K562 (cell line): ENCODE measurements at regions not wholly inside any gene's neighbourhood (a gene's known extent, or its start where the extent isn't known, plus 50 kb on each side); places are given as distances from the start of the nearest gene placed in this dataset.

Experiments
- EZH2 ChIP-seq: IDR thresholded peaks from 2 replicates; pipeline ENCODE4 v1.6.1; 2012; ENCODE audit warnings: low read depth, mild to moderate bottlenecking, inconsistent platforms, low read length, borderline replicate concordance
- FOXK2 ChIP-seq, 2 experiments: fragments of 450-650 bp; IDR thresholded peaks in 1 of 2; conservative IDR thresholded peaks in 1 of 2; 2 replicates each; pipeline ENCODE4 v1.6.1; 2016; ENCODE audit warnings: low read depth in 2 of 2, mild to moderate bottlenecking in 1 of 2
- PTBP1 ChIP-seq: fragments of 200-400 bp; formaldehyde crosslinking; IDR thresholded peaks from 2 replicates; pipeline ENCODE4 v1.6.1; 2017; ENCODE audit warnings: low read depth, low read length
- RBM15 ChIP-seq: fragments of 200-400 bp; formaldehyde crosslinking; IDR thresholded peaks from 2 replicates; pipeline ENCODE4 v1.6.1; 2018; ENCODE audit warnings: mild to moderate bottlenecking, low read length, moderate library complexity; ENCODE audit not compliant: insufficient read depth
- TAF1 ChIP-seq: IDR thresholded peaks from 2 replicates; pipeline ENCODE4 v1.6.1; 2011; ENCODE audit warnings: mild to moderate bottlenecking, low read length, moderate library complexity; ENCODE audit not compliant: insufficient read depth, control insufficient read depth, severe bottlenecking; ENCODE audit errors: extremely low read depth
- TF ChIP-seq, protein P1 (sequence below), 3 experiments: IDR thresholded peaks in 2 of 3; conservative IDR thresholded peaks in 1 of 3; 2 replicates each; pipeline ENCODE4 v1.5.1; 2011 to 2012; ENCODE audit warnings: low read length in 3 of 3, mild to moderate bottlenecking in 3 of 3, control low read depth in 2 of 3, improper control_type of control experiment in 1 of 3, inconsistent platforms in 1 of 3, low read depth in 1 of 3, mixed read lengths in 1 of 3, moderate library complexity in 1 of 3; ENCODE audit not compliant: insufficient read depth in 2 of 3
- TF ChIP-seq, protein P2 (sequence below): fragments of 150-350 bp; conservative IDR thresholded peaks from 2 replicates; pipeline ENCODE4 v1.6.1; 2014; ENCODE audit warnings: low read length
- TF ChIP-seq, protein P3 (sequence below): fragments of 450-650 bp; formaldehyde crosslinking; IDR thresholded peaks from 2 replicates; pipeline ENCODE4 v1.4.0; 2022; ENCODE audit warnings: missing genetic modification characterization
- TF ChIP-seq, protein P4 (sequence below): fragments of 250-450 bp; sonication (Bioruptor Pico); IDR thresholded peaks from 2 replicates; pipeline ENCODE4 v1.5.0; 2022; ENCODE audit warnings: mild to moderate bottlenecking

DNA sequence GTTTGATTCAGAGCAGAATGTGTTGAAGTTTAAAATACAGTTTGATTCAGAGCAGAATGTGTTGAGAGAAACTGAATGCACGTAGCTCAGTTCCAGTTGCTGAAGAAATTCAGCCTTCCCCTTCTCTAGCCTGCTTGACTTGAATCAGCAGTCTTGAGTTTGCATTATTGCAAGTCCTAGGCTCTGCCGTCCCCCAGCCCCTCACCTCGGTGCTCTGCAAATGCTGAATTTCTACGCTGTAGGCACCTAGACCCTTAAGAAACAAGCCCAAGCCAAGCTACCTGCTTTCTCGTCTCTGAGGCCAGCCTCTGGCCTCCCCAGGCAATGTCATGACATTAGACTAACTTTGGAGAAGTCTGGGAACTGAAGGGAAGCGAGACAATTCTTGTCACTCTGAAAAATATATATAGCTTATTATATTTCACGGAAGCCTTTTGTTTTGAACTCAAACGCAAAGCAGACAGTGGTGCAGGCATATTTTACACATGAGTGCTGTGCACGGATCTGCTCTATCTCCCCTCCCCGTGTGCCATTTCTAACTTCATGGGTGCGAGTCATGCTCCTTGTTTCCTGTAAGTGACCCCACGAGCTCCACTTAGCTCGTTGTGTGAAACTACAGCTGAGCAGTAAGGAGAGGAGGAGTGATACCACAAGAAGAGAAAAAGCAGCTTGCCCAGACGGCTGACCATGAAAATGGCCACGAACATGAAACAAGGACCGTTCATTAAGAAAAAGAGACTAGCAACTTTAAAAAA is 71.4 kb upstream of the DUSP22 start:
- TF ChIP-seq, protein P1, sequence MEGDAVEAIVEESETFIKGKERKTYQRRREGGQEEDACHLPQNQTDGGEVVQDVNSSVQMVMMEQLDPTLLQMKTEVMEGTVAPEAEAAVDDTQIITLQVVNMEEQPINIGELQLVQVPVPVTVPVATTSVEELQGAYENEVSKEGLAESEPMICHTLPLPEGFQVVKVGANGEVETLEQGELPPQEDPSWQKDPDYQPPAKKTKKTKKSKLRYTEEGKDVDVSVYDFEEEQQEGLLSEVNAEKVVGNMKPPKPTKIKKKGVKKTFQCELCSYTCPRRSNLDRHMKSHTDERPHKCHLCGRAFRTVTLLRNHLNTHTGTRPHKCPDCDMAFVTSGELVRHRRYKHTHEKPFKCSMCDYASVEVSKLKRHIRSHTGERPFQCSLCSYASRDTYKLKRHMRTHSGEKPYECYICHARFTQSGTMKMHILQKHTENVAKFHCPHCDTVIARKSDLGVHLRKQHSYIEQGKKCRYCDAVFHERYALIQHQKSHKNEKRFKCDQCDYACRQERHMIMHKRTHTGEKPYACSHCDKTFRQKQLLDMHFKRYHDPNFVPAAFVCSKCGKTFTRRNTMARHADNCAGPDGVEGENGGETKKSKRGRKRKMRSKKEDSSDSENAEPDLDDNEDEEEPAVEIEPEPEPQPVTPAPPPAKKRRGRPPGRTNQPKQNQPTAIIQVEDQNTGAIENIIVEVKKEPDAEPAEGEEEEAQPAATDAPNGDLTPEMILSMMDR (IDR thresholded peaks at IDR 0.05 in 2 of 3, conservative IDR thresholded peaks at IDR 0.05 in 1 of 3; ENCODE audit: insufficient read depth in 2 of 3, low read depth in 1 of 3, low read length in 3 of 3) = no peak
- no peak for TF ChIP-seq PTBP1
- TF ChIP-seq, protein P2, sequence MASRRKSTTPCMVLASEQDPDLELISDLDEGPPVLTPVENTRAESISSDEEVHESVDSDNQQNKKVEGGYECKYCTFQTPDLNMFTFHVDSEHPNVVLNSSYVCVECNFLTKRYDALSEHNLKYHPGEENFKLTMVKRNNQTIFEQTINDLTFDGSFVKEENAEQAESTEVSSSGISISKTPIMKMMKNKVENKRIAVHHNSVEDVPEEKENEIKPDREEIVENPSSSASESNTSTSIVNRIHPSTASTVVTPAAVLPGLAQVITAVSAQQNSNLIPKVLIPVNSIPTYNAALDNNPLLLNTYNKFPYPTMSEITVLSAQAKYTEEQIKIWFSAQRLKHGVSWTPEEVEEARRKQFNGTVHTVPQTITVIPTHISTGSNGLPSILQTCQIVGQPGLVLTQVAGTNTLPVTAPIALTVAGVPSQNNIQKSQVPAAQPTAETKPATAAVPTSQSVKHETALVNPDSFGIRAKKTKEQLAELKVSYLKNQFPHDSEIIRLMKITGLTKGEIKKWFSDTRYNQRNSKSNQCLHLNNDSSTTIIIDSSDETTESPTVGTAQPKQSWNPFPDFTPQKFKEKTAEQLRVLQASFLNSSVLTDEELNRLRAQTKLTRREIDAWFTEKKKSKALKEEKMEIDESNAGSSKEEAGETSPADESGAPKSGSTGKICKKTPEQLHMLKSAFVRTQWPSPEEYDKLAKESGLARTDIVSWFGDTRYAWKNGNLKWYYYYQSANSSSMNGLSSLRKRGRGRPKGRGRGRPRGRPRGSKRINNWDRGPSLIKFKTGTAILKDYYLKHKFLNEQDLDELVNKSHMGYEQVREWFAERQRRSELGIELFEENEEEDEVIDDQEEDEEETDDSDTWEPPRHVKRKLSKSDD = no peak
- TF ChIP-seq, protein P3, sequence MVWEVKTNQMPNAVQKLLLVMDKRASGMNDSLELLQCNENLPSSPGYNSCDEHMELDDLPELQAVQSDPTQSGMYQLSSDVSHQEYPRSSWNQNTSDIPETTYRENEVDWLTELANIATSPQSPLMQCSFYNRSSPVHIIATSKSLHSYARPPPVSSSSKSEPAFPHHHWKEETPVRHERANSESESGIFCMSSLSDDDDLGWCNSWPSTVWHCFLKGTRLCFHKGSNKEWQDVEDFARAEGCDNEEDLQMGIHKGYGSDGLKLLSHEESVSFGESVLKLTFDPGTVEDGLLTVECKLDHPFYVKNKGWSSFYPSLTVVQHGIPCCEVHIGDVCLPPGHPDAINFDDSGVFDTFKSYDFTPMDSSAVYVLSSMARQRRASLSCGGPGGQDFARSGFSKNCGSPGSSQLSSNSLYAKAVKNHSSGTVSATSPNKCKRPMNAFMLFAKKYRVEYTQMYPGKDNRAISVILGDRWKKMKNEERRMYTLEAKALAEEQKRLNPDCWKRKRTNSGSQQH (CRISPR knock-in tag) = no peak
- TF ChIP-seq RBM15 = no peak
- TF ChIP-seq EZH2 = no peak
- TF ChIP-seq, protein P4, sequence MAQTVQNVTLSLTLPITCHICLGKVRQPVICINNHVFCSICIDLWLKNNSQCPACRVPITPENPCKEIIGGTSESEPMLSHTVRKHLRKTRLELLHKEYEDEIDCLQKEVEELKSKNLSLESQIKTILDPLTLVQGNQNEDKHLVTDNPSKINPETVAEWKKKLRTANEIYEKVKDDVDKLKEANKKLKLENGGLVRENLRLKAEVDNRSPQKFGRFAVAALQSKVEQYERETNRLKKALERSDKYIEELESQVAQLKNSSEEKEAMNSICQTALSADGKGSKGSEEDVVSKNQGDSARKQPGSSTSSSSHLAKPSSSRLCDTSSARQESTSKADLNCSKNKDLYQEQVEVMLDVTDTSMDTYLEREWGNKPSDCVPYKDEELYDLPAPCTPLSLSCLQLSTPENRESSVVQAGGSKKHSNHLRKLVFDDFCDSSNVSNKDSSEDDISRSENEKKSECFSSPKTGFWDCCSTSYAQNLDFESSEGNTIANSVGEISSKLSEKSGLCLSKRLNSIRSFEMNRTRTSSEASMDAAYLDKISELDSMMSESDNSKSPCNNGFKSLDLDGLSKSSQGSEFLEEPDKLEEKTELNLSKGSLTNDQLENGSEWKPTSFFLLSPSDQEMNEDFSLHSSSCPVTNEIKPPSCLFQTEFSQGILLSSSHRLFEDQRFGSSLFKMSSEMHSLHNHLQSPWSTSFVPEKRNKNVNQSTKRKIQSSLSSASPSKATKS (CRISPR knock-in tag) = no peak
- no peak for TF ChIP-seq FOXK2 (conservative IDR thresholded peaks at IDR 0.05 in 1 of 2, IDR thresholded peaks at IDR 0.05 in 1 of 2; ENCODE audit: low read depth in 2 of 2)
- TF ChIP-seq TAF1 = no peak
